Gastrocnemius medialis (tissue), 4 donors: ENCODE measurements at regions not wholly inside any gene's neighbourhood (a gene's known extent, or its start where the extent isn't known, plus 50 kb on each side); places are given as distances from the start of the nearest gene placed in this dataset.

Experiments
- ATAC-seq, 2 donors: fragments of 150-250 bp; one replicate each; pipeline ENCODE4 v1.9.1; 2016
- DNase-seq, 2 donors: peaks; one replicate each; pipeline ENCODE4 v3.0.0-alpha.2; 2019
- H3K27ac ChIP-seq, 4 donors: fragments of 200-600 bp; sonication (generic); 1 replicate in 1 of 4; 2 replicates in 3 of 4; pipeline ENCODE4 v1.5.1; 2016 to 2018; ENCODE audit warnings: mild to moderate bottlenecking in 2 of 4, moderate library complexity in 1 of 4
- H3K27me3 ChIP-seq, 3 donors: fragments of 200-600 bp; sonication (generic) in 2 of 3; 1 replicate in 1 of 3; 2 replicates in 2 of 3; pipeline versions ENCODE4 v1.5.1 to v1.6.0; 2016 to 2019; ENCODE audit warnings: mild to moderate bottlenecking in 1 of 3, moderate library complexity in 1 of 3
- H3K36me3 ChIP-seq, 2 donors: fragments of 200-600 bp; sonication (generic) in 1 of 2; one replicate each; pipeline ENCODE4 v1.5.1; 2017 to 2018
- H3K4me1 ChIP-seq, 2 donors: fragments of 200-600 bp; sonication (generic) in 1 of 2; one replicate each; pipeline ENCODE4 v1.5.1; 2016 to 2017; ENCODE audit warnings: mild to moderate bottlenecking in 2 of 2
- H3K4me3 ChIP-seq, 4 donors: fragments of 200-600 bp; sonication (generic) in 3 of 4; 1 replicate in 1 of 4; 2 replicates in 3 of 4; pipeline ENCODE4 v1.5.1; 2016 to 2019; ENCODE audit warnings: mild to moderate bottlenecking in 2 of 4
- H3K9me3 ChIP-seq, 3 donors: fragments of 200-600 bp; sonication (generic) in 2 of 3; 1 replicate in 1 of 3; 2 replicates in 2 of 3; pipeline ENCODE4 v1.5.1; 2016 to 2019
- POLR2A ChIP-seq, 2 donors: fragments of 450-650 bp; IDR thresholded peaks; one replicate each; pipeline ENCODE4 v1.6.1; 2017; ENCODE audit warnings: antibody characterized with exemption in 2 of 2, mild to moderate bottlenecking in 2 of 2, moderate library complexity in 2 of 2
- in situ Hi-C, 4 donors: fragments of 200-750 bp; cut with MboI; loops; one replicate each; pipeline versions ENCODE4 v1.15.0 to v1.8.0; 2017; ENCODE audit warnings: low sequenced_read_pairs in 4 of 4
- intact Hi-C: fragments of 100-400 bp; cut with DNase I; formaldehyde crosslinking; loops from one replicate; pipeline ENCODE4 v1.15.1; 2023; ENCODE audit warnings: low total_unique reads
- TF ChIP-seq, protein P1 (sequence below), 5 experiments: fragments of 450-650 bp in 3 of 5; fragments of 200-600 bp in 2 of 5; sonication (generic) in 2 of 5; IDR thresholded peaks in 4 of 5; conservative IDR thresholded peaks in 1 of 5; 1 replicate in 4 of 5; 2 replicates in 1 of 5; pipeline ENCODE4 v1.5.1; 2016 to 2019; ENCODE audit warnings: antibody characterized with exemption in 5 of 5, mild to moderate bottlenecking in 3 of 5, moderate library complexity in 3 of 5

DNA sequence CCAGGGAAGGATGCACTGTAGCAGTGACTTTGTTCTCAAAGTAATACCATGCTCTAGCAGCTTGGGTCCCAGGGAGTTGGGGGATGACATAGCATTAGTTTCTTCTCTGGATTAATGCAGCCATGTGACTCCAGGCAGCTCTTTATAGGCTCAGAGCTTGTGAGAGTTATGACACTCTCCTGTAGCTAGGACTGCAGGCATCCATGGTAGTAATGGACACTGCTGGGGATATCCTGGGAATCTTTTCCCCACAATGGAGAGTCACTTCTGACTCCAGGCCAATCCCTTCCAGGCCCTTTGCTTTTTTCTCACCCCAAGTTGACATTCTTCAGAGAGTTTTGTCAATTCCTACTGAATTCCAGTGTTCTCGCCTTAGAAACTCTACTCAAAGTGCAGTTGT lies 270.9 kb downstream of the COG6 start:
- Histone ChIP-seq H3K36me3 (no peaks in the 10 kb centered on the region), H3K9me3 (no peaks in the 10 kb centered on the region), H3K27me3 (no peaks in the 10 kb centered on the region), H3K4me3 (no peak overlapping the region), H3K27ac (no peak overlapping the region), H3K4me1 (no peaks in the 10 kb centered on the region)
- DNase-seq (no peak), ATAC-seq (no peak)
- intact Hi-C loops (no loop called here), in situ Hi-C loops (loop anchor here in 1 of 4 donors (25.0 kb wide), 1 partner anchor 761 kb away; no protein-coding TSS in a partner anchor)
- TF ChIP-seq POLR2A (IDR thresholded peaks at IDR 0.05): no peak
- TF ChIP-seq, protein P1, sequence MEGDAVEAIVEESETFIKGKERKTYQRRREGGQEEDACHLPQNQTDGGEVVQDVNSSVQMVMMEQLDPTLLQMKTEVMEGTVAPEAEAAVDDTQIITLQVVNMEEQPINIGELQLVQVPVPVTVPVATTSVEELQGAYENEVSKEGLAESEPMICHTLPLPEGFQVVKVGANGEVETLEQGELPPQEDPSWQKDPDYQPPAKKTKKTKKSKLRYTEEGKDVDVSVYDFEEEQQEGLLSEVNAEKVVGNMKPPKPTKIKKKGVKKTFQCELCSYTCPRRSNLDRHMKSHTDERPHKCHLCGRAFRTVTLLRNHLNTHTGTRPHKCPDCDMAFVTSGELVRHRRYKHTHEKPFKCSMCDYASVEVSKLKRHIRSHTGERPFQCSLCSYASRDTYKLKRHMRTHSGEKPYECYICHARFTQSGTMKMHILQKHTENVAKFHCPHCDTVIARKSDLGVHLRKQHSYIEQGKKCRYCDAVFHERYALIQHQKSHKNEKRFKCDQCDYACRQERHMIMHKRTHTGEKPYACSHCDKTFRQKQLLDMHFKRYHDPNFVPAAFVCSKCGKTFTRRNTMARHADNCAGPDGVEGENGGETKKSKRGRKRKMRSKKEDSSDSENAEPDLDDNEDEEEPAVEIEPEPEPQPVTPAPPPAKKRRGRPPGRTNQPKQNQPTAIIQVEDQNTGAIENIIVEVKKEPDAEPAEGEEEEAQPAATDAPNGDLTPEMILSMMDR (IDR thresholded peaks at IDR 0.05 in 4 of 5, conservative IDR thresholded peaks at IDR 0.05 in 1 of 5): no peak

DNA sequence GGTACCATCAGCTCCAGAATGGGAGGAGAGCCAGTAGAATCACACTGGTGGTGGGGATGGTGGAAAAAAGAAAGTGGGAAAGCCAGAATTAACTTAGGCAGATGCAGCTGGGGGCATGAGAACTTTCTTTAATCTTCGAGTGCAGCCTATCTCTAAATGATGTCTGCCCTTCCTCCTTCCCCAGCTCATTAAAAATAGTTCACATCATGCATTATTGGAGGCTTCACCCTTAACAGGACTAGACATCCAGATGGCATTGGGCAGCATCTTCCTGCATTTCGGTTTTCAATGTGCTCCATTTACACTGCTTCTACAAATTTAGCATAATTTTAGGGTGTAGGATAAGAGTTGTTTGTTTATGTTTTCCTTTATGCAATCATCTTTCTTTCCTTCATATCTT lies 272.8 kb downstream of the COG6 start:
- Histone ChIP-seq H3K4me3 (no peak overlapping the region), H3K27ac (no peak overlapping the region), H3K27me3 (no peaks in the 10 kb centered on the region), H3K4me1 (no peaks in the 10 kb centered on the region), H3K9me3 (no peaks in the 10 kb centered on the region), H3K36me3 (no peaks in the 10 kb centered on the region)
- in situ Hi-C loops: loop anchor here in 1 of 4 donors (25.0 kb wide), 1 partner anchor 759 kb away; no protein-coding TSS in a partner anchor
- intact Hi-C loops: no loop called here
- TF ChIP-seq, protein P1 (IDR thresholded peaks at IDR 0.05 in 4 of 5, conservative IDR thresholded peaks at IDR 0.05 in 1 of 5): no peak
- TF ChIP-seq POLR2A (IDR thresholded peaks at IDR 0.05): no peak
- DNase-seq (no peak), ATAC-seq (no peak)

GRCh38 chr13:39929583-39929982 lies 274.1 kb downstream of the COG6 start:
- H3K4me3 ChIP-seq: no peak overlapping the region
- DNase-seq (no peak), ATAC-seq (no peak)
- no peak overlapping the region for H3K27ac ChIP-seq
- in situ Hi-C loops (loop anchor here in 1 of 4 donors (25.0 kb wide), 1 partner anchor 758 kb away; no protein-coding TSS in a partner anchor), intact Hi-C loops (no loop called here)
- no peaks in the 10 kb centered on the region for H3K27me3 ChIP-seq
- TF ChIP-seq, protein P1 (IDR thresholded peaks at IDR 0.05 in 4 of 5, conservative IDR thresholded peaks at IDR 0.05 in 1 of 5): no peak
- no peak for TF ChIP-seq POLR2A (IDR thresholded peaks at IDR 0.05)
- H3K36me3 ChIP-seq: no peaks in the 10 kb centered on the region
- H3K4me1 ChIP-seq: no peaks in the 10 kb centered on the region
- no peaks in the 10 kb centered on the region for H3K9me3 ChIP-seq

DNA sequence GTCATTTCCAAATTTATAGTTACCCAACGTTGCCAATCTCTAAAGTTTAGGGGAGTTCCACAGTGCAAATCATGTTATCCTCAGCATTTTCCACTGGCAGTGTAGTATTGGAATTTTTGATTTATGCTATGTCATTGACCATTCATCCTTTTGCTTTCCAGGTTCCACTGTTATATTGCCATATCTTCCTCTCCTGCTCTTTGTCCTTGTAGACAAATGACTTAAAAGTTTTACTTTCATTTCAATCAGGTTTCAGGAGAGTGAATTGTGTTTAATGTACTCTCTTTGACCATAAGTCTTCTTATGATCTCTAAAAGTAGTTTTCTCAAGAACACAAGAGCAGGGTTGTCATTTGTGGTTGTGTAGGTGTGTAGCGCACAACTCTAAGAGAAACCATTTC lies 274.6 kb downstream of the COG6 start:
- no peaks in the 10 kb centered on the region for H3K27me3 ChIP-seq
- no peak for TF ChIP-seq POLR2A (IDR thresholded peaks at IDR 0.05)
- TF ChIP-seq, protein P1 (IDR thresholded peaks at IDR 0.05 in 4 of 5, conservative IDR thresholded peaks at IDR 0.05 in 1 of 5): no peak
- H3K9me3 ChIP-seq: no peaks in the 10 kb centered on the region
- no peaks in the 10 kb centered on the region for H3K4me1 ChIP-seq
- intact Hi-C loops (no loop called here), in situ Hi-C loops (loop anchor here in 1 of 4 donors (25.0 kb wide), 1 partner anchor 757 kb away; no protein-coding TSS in a partner anchor)
- no peak overlapping the region for H3K27ac ChIP-seq
- ATAC-seq (no peak), DNase-seq (no peak)
- no peaks in the 10 kb centered on the region for H3K36me3 ChIP-seq
- no peak overlapping the region for H3K4me3 ChIP-seq
